HG03064 (cell line): ENCODE measurements at regions not wholly inside any gene's neighbourhood (a gene's known extent, or its start where the extent isn't known, plus 50 kb on each side); places are given as distances from the start of the nearest gene placed in this dataset.

Experiments used
- ATAC-seq: cut with Tn5 transposase; IDR thresholded peaks from one replicate; pipeline ENCODE4 v1.9.1; 2021; ENCODE audit warnings: low read depth; ENCODE audit not compliant: unreplicated experiment

DNA sequence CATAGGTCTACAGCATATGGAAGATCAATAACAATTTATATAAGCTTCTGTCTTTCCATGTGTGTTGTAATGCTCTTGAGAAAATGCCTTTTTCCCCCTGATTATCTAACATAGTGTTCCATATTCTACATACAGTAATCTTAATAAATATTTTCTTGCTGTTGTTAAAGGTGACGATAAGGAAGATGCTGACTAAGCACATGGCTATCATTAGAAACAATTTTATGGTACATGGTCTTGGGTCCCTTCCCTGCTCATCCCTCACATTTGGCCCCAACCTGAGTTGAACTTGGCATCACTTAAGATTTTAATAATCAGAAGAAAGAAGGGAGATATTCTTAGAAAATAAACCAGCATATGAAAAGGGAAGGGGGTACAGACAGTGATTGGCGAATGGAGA is 382.1 kb upstream of the CDH20 start:
- no peak for ATAC-seq

DNA sequence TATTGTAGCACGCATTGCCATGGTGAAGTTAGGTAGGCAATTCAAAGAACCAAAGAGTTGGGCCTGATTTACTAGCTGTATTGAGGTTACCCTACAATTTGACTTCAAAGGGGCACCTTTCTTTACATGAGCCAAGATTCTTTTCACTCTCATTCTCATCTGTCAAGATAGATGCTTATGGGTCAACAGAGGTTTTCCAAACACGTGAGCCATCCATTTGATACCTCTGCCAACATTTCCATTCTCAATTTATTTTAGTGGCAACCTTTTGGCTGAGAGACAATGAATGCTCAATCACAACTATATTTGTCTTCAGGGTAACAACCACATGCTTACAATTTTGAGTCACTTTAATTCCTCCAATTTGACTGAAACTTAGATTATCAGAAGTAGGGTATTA is 370.6 kb upstream of the CDH20 start:
- no peak for ATAC-seq

DNA sequence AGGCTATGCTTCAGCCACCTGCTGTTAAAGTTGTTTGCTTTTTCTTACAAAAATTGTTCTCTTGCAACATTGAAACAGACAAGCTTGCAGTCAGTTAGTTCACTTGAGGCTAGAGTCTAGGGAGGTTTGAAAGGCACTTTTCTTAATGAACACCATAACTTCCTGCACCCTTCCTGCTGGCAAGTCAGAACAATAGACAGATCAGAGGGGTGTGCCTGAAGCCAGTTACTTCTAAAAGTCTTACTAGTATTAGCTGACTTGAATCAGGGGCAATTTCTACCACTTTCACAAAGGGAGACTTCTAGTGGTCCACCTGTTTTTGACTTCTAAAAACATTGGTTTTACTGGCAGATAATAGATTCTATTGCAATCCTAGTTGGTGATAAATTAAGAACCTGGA is 367.4 kb upstream of the CDH20 start:
- no peak for ATAC-seq

DNA sequence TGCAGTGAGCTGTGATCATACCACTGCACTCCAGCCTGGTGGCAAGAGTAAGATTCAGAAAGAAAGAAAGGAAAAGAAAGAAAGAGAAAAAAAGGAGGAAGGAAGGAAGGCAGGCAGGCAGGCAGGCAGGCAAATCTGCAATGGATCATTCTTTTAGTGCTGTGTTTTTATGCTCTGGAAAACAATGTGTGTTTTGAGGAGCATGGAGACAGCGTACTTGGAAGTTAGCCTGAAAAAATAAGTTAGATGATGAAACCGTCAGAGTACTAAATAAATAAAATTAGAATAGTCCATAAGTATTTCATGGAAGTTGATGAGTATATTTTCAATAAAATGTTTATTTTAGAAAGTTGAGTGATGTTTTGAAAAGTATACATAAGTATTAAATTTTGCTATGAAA is 366.4 kb upstream of the CDH20 start:
- ATAC-seq, result no peak

DNA sequence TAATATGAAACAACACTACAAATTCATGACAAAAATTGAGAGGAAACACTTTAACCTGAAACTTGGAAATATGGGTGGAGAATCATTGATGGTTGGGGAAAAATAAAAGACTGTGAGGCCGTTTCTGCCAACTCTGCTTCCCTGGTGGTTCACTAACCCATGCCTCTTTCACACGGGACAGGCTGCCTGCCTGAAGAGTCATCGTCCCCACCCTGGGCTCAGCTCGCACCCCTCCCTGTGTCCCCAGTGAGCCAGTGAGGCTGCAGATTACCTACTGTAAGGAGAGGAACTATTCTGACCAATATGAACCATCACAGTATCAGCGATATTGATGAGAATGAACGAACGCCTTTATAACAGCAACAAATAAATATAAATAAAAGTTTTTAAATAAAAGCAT is 357.8 kb upstream of the CDH20 start:
- no peak for ATAC-seq

DNA sequence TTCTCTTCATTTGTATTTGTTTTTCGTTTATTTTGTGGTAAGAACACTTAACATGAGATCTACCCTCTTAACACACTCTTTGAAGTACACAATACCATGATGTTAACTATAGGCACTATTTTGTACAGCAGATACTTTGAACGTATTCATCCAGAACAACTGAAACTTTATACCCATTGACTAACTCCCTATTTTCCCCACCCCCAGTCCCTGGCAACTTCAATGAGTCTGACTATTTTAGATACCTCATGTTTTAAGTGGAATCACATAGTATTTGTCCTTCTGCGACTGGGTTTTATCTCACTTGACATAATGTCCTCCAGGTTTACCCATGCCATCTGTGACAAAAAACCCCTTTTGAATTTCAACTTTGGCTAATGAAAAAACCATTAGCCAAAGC is 356.3 kb upstream of the CDH20 start:
- no peak for ATAC-seq

DNA sequence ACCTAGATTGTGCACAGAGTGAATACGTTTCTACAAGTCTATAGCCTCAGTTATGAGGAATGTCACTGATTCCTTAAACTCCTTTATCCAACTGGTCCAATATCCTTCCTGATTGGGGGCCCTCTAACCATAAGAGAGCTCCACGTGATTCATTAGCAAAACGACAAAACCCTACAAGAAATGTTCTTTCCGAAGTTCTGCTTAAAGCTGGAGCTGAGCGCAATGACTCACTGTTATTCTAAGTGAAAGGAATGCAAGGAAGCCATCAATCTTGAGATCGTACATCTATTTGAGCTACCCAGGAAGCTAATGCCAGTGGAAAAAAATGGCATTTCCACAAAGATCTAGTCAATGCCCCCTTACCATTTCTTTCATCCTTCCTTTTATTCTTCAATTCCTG is 354.9 kb upstream of the CDH20 start:
- no peak for ATAC-seq

DNA sequence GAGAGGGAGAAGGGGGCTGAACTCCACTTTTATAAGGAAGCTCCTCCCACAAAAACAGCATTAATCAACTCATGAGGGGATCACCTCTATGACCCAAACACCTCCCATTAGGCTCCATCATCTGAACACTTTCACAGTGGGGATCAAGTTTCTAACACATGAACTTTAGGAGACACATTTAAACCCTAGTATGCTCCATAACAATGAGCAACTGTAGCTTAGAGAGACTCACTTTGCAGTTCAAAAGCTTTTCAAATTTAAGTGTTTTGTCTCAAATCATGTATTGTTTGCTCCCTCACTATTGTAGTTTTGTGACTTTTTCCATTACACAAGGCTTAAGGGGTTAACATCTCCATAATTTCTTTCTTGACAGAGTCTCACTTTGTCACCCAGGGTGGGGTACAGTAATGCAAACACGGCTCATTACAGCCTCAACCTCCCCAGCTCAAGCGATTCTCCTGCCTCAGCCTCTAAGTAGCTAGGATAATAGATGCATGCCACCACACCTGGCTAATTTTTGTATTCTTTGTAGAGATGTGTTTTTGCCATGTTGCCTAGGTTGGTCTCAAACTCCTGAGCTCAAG is 352.7 kb upstream of the CDH20 start:
- ATAC-seq, result no peak

DNA sequence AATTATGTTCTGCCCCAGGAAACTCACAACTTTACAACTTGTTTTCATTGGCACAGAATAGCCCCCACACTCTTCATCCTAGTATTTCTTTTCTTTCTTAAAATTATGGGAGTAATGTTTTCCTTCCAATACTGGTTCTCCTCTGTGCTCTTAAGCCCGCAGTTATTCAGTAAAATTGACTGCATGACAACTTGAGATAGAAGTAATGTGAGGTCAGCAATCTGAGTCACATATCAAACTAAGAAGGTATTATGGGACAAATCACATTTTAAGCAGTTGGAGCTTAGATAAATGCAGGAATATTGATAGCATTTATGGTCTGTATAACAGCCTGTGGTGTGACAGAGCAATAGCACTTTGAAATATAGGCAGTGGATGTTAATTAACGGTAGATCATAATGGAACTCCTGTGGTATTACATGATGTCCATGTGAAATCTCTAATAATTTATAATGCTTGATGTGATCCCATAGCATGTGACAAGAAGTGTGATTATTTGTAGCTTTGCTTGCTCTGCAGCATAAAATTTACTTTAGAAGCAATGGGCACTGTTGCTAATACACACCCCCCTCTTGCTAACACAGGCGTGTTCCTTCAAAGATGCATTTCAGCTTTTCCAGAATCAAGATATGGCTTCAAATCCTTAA is 351.4 kb upstream of the CDH20 start:
- no peak for ATAC-seq

DNA sequence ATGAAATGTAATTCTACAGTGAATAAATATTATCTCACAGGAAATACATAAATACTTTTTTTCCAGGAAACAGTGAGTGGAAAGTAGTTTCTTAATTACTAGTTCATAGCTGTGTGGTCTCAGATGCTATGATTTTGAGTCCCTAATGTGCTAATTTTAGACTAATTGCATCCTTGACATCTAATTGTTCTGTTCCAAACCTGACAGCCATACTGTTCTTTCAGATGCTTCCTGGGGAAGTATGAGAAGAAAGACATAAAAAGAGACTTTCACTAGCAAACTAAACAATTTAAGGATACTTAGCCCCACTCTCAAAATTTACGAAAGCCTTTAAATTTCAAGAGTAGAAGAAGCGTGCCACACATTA is 350.9 kb upstream of the CDH20 start:
- ATAC-seq, result no peak

DNA sequence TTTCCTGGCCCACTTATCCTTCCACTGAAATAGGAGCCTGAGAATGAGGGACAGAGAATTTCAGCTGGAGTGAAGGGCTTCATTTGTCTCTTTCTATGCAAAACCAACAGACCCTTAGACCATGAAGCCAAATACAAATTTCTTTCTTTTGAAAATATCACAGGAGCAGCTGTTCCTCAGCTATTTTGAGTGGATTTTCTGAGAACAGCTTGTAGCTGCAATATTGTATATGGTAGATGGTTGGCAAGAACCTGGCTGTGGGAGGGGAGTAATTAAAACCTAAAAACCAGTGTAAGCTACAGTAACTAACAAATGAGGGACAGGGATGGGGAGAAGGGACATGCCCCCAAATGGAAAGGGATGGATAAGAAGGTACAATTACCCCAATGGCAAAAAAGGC is 350.3 kb upstream of the CDH20 start:
- no peak for ATAC-seq

DNA sequence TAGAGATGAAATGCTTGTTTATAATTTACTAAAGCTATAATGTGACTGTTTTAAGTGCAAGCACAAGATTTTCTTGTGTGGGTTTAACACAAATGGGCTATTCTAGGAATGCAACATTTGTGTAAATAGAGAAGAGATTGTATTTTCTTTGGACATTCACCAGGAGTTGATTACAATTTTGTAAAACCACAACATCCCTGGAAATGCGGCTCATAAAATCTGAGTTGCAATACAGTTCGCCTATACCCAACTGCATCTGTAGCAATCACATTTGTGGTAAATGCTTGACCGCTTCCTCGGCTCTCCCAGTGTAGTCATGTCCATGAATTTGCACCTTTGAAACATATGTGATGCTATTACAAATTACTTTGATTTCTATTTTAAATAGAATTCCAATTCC is 348.7 kb upstream of the CDH20 start:
- no peak for ATAC-seq

DNA sequence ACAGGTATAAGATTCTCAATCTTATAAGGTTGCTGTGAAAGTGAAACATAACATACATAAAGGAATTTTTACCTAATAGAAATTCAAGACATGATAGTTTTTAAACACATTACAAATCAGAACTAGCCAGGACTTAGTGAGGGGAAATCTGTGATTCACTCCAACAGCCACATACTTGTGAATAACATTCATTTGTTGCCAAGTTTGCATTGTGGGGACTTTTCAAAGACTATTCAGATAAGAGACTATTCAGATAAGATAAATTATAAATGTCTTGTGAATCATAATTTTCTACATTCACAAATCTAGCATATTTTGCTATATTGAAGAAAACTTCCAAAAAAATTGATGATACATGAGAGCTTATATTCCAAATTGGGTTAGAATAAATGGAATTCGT is 345.3 kb upstream of the CDH20 start:
- no peak for ATAC-seq

DNA sequence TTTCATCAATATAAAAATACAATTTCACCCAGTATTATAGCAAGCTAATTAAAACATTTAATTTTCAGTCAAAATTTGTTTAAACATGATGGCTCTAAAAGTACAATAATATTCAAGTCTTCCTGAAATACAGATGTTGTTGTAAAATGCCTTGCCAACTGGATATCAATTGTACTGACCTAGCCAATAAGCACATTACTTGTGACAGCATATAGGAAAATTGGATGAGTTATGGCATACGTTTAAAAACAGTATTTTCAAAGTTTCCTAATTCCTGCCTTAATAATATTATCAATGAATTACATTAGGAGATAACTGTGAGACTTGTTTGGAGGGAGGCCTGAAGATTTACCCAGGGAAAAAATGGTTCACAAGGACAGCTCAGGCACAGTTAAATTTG is 336.9 kb upstream of the CDH20 start:
- ATAC-seq, result no peak

DNA sequence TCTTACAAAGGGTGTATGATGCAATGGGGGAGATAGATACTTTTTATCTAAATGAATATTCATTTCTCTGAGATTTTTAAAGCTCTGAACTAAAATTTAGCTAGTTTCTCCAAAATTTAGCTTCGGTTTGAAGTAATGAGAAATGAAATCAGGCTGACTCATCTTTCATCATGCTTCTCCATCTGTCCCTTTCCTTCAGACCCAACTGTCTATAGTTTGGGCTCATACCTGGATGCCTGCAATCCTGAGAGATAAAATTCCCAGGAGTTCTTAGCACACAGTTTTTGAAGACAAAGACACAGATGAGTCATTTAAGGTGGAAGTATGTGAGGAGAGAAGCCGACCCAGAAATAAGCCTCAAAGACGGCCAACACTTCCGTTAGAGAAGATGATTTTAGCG is 336.4 kb upstream of the CDH20 start:
- no peak for ATAC-seq

DNA sequence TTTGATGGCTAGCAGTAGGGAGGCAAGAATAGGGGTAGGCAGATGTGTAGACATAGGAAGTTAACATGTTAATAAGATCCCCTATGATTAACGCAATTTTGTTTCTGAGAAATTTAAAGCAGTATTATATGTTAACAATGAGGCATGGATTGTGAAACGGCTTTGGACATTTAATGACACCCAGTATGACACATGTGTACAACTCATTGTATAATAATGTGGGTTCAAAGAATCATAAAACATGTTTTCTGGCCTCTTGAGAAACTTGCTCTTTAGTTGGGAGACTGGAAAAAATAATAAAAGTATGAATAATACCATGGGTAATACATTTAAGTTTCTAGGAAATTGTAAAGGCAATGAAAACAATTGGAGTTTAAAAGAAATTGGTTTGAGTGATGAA is 332.1 kb upstream of the CDH20 start:
- ATAC-seq, result no peak

DNA sequence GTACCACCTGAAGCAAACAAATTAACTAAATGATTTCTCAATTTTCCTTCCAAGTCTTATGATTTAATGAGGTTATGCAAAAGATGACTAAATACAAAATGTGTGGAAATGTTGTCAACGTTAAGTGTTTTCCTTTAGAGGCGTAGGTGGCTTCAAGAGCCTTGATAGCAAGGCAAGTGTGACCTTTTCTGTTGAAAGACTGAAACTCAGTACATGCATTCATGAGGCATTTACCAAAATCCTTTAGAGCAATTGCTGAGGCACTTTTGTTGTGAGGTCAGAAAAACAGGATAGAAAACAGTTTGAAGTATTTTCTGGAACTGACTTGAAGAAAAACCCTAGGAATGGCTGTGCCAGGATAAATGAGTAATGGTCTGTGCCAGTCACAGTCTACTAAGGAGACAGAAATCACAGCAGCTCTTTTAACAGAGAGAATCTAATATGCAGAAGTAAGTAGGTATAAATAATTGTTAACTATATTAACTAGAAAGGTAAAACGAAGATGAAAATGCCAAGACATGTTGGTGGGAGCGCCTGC is 326.5 kb upstream of the CDH20 start:
- no peak for ATAC-seq

DNA sequence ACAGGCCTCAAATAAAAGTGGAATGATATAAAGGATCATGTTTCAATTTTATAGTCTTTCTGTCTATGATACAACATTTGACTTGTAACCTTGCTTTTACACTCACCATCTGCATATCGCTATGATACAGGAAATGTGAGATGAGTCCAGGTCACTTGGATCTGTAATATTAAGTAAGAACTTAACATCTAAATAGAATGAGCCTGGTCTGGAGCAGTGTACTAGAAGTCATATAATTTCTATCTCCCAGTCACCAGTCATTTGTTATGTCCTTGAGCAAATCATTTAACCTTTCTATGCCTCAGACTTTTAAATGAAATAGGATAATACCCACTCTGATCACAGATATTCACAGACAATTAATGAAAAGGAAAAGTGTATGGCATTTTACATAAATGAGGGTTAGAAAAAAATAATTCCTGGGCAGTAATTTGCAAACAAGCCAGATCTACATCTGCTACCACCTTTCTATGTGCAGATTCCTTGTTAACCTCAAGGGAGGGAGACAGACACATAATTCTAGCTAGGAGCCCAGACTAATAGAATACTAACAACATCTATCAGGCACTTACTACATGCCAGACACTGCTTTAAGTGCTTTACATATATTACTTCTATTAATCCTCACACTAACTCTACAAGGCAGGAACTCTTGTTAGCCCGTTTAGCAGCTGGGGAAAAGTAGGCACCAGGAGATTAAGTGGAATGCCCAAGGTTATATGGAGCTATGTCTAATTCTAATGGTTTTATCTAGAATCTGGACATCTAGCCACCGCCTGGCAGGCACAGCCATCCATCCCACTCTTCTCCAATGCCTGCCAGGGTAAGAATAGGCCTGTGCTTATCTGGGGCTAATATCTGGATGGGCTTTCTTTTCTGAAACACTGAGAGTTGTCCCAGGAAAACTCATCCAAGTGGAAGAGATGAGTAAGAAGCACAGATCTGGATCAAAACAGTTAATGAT is 313.6 kb upstream of the CDH20 start:
- ATAC-seq, result no peak

DNA sequence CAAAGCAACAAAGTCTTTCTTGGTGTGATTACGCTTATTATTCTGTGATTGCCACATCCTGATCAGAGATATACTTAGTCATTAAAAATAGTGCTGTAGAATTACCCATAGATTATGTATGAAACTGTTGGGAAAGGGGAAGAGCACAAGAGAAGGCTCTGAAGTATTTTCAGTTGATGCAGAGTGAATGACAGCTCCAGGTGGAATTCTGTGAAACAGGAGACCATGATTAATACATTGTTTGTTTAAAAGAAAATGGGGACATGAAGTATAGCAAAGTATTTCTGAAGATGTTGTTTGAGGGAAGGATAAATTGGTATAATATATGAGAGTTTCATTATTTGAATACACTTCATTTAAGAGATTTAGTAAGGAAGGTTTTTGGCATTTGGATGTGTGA is 307.6 kb upstream of the CDH20 start:
- ATAC-seq, result no peak

DNA sequence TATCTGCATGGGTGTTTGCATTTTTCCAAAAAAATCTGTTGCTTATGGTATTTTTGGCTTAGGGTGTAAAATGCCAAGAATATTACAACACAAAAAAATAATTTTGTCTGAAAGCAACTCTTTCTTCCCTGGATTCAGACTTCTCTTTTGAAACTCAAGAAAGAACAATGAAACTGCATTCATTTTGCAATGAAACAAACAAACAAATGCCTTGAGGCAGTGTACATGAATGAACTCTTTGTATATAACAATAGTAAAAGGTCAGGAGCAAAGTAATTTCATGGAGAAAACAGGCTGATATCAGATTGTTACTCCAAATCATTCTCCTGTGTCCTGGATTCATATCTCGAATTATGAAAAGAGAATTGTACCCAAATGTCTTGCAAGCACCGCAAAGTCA is 301.6 kb upstream of the CDH20 start:
- no peak for ATAC-seq

DNA sequence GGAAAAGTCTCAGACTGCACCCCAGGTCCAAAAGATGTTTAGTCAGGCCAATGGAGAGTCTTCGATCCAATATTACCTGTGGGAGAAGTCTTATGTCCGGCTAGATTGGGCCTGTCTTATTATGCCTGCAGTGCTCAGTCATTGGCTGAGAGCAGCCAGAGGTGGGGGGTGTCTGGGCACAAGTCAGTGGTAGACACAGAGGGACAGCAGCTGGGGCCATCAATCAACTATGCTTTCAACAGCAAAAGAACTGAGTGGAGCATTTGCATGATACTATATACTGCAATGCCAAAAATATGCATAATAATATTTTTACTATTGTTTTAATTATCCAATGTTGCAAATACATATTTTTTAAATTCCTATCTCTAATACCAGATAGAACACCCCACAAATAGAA is 298.6 kb upstream of the CDH20 start:
- no peak for ATAC-seq

DNA sequence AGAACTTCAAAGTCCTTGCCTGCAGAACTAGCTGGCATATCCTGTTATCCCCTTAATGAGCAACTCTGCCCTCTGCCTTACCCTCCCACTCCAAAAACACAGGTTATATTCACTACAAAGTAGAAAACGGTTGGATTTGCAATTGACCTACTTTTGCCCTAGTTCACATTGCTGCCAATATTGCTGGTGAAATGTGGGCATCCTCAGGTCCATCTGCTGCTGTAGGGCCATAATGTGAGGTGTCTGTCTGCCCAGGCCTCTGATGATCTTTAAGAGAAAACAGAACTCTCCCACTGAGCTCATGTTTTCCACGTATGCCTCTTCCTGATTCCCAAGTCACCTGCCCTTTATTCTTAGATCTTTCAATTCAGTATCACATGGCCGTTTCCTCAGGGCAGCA is 294.0 kb upstream of the CDH20 start:
- ATAC-seq, result no peak
